A673 (cell line): ENCODE measurements at regions not wholly inside any gene's neighbourhood (a gene's known extent, or its start where the extent isn't known, plus 50 kb on each side); places are given as distances from the start of the nearest gene placed in this dataset.

Experiments used
- BruUV-seq: library from RNA; stranded (reverse); fragments of 400-500 nt; replicated peaks from 2 replicates; lab custom pipeline; 2021; lab: Mats Ljungman, UMichigan
- CTCF ChIA-PET: fragments of 300-600 bp; sonication (Branson Sonifier 250); formaldehyde crosslinking; loops from one replicate; lab custom pipeline; 2022; ENCODE audit warnings: antibody characterized with exemption; lab: Charles Lee
- POLR2A ChIA-PET: fragments of 300-600 bp; sonication (Branson Sonifier 250); formaldehyde crosslinking; loops from one replicate; lab custom pipeline; 2022; ENCODE audit warnings: antibody characterized with exemption; ENCODE audit not compliant: low non-redundant PET; lab: Charles Lee
- DNase-seq: peaks from one replicate; pipeline ENCODE4 v3.0.0-alpha.2; 2015; ENCODE audit warnings: low spot score
- H3K27ac ChIP-seq: fragments of 200-600 bp; sonication (generic); 2 replicates; pipeline ENCODE4 v1.5.1; 2016; ENCODE audit warnings: mixed run types, low read depth, mild to moderate bottlenecking, mixed read lengths, antibody characterized with exemption, low read length; ENCODE audit not compliant: poor library complexity, severe bottlenecking
- H3K27me3 ChIP-seq: fragments of 200-600 bp; sonication (generic); replicated peaks from 2 replicates; pipeline ENCODE4 v1.6.1; 2017; ENCODE audit warnings: mixed run types, low read depth, mild to moderate bottlenecking, mixed read lengths, antibody characterized with exemption, low read length; ENCODE audit not compliant: insufficient read depth, poor library complexity
- H3K36me3 ChIP-seq: fragments of 200-600 bp; sonication (generic); 2 replicates; pipeline ENCODE4 v1.6.1; 2016; ENCODE audit warnings: mixed run types, mild to moderate bottlenecking, mixed read lengths, antibody characterized with exemption, low read length; ENCODE audit not compliant: insufficient read depth, poor library complexity, severe bottlenecking
- H3K4me1 ChIP-seq: fragments of 200-600 bp; sonication (generic); 2 replicates; pipeline ENCODE4 v1.6.1; 2017; ENCODE audit warnings: mixed run types, mild to moderate bottlenecking, mixed read lengths, antibody characterized with exemption, low read length; ENCODE audit not compliant: insufficient read depth, poor library complexity, severe bottlenecking
- H3K4me3 ChIP-seq: fragments of 200-600 bp; sonication (generic); 2 replicates; pipeline ENCODE4 v1.5.1; 2016; ENCODE audit warnings: low read depth, mixed run types, mild to moderate bottlenecking, mixed read lengths, low read length; ENCODE audit not compliant: poor library complexity, severe bottlenecking
- H3K9me3 ChIP-seq: fragments of 200-600 bp; sonication (generic); 2 replicates; pipeline ENCODE4 v1.6.1; 2016; ENCODE audit warnings: mixed run types, low read depth, mild to moderate bottlenecking, mixed read lengths, antibody characterized with exemption, low read length; ENCODE audit not compliant: poor library complexity, severe bottlenecking
- EZH2 ChIP-seq: fragments of 200-600 bp; sonication (generic); IDR thresholded peaks from 2 replicates; pipeline ENCODE4 v1.6.1; 2017; ENCODE audit warnings: borderline replicate concordance, low read depth, mild to moderate bottlenecking, mixed read lengths, antibody characterized with exemption, low read length; ENCODE audit not compliant: poor library complexity, severe bottlenecking
- intact Hi-C: fragments of 100-400 bp; cut with micrococcal nuclease; formaldehyde crosslinking; loops from one replicate; pipeline ENCODE4 v1.10.0; 2022; ENCODE audit not compliant: unreplicated experiment
- TF ChIP-seq, protein P1 (sequence below): fragments of 300-800, 200-600 bp; sonication (generic); conservative IDR thresholded peaks from 2 replicates; pipeline ENCODE4 v1.5.1; 2017; ENCODE audit warnings: low read depth, mild to moderate bottlenecking, antibody characterized with exemption, low read length, moderate library complexity, mixed read lengths

DNA sequence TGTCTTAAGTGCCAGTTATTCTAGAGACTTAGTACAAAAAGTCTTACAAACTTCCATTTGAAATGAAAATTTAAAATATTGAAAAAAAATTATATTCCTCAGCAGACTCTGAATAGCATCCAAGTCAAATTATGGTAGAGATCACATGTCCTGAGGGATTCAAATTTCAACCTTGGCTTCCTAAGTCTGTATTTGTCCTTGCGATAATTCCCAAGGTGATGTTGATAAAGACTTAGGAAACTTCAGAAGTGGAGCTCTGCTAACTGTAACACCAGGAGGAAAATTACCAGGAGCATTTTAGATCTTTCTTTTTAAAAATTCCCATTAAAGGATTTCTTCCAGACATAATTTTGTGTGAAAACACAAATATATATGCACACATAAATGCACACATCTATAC lies 178.3 kb downstream of the IPO8 start:
- no peak overlapping the region for H3K4me3 ChIP-seq
- no peaks in the 10 kb centered on the region for H3K27me3 ChIP-seq
- no peaks in the 10 kb centered on the region for H3K9me3 ChIP-seq
- no TSS peak for BruUV-seq
- no peak for TF ChIP-seq EZH2
- TF ChIP-seq, protein P1, sequence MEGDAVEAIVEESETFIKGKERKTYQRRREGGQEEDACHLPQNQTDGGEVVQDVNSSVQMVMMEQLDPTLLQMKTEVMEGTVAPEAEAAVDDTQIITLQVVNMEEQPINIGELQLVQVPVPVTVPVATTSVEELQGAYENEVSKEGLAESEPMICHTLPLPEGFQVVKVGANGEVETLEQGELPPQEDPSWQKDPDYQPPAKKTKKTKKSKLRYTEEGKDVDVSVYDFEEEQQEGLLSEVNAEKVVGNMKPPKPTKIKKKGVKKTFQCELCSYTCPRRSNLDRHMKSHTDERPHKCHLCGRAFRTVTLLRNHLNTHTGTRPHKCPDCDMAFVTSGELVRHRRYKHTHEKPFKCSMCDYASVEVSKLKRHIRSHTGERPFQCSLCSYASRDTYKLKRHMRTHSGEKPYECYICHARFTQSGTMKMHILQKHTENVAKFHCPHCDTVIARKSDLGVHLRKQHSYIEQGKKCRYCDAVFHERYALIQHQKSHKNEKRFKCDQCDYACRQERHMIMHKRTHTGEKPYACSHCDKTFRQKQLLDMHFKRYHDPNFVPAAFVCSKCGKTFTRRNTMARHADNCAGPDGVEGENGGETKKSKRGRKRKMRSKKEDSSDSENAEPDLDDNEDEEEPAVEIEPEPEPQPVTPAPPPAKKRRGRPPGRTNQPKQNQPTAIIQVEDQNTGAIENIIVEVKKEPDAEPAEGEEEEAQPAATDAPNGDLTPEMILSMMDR: no peak
- ChIA-PET CTCF (interaction anchor here (0.6 kb wide), 1 partner anchor 327 kb away, joined by 5 read pairs; no protein-coding TSS in a partner anchor), POLR2A (no interaction called here)
- no peak for DNase-seq
- no peaks in the 10 kb centered on the region for H3K36me3 ChIP-seq
- intact Hi-C loops: loop anchor here (5.0 kb wide), 1 partner anchor 290 kb away; no protein-coding TSS in a partner anchor
- no peak overlapping the region for H3K27ac ChIP-seq
- H3K4me1 ChIP-seq: peaks cover 10% of the 10 kb centered on the region

DNA sequence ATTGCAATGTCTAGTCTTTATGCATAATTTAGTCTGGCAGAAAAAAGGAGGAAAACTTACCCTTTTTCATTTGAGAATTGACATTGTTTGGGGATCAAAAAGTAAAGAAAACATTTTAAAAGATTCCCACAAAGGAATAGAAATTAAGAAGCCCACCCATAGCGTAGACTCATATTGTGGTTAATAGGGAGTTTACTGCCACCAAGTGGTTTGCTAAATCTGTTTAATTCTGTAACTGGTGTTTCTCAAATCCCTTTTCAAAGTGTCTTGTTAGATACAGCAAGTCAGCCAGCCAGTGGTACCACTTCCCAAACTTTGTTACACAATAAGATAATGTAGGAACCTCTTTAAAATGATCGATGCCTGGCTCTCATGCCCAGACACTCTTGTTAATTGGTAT lies 180.3 kb downstream of the IPO8 start:
- intact Hi-C loops: loop anchor here (1.0 to 5.0 kb wide), 2 partner anchors 292 to 995 kb away; no protein-coding TSS in a partner anchor
- no peak overlapping the region for H3K27ac ChIP-seq
- CTCF ChIA-PET: no interaction called here
- H3K4me1 ChIP-seq: peaks cover 10% of the 10 kb centered on the region
- no peaks in the 10 kb centered on the region for H3K27me3 ChIP-seq
- no TSS peak for BruUV-seq
- H3K4me3 ChIP-seq: no peak overlapping the region
- TF ChIP-seq, protein P1: peak; percentile 58
- no peak for TF ChIP-seq EZH2
- H3K9me3 ChIP-seq: no peaks in the 10 kb centered on the region
- peak; percentile 47 for DNase-seq
- POLR2A ChIA-PET: no interaction called here
- no peaks in the 10 kb centered on the region for H3K36me3 ChIP-seq

DNA sequence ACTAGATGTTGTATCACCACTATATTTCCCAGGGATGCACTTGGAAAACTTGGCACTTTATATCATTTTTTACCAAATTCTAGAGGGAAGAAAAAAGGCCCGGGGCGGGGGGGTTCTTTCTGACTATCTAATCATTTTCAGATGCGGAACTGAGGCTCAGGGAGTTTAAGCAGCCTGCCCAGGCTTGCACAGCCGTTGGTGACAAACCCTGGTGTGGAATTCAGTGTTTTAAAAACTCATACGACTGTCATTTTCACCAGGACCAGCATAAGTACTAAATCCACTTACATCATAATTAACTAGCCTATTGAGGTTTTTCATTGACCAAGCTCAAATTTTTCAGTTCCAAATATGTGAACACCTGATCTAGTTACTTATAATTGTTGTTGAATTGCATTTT lies 181.0 kb downstream of the IPO8 start:
- ChIA-PET POLR2A (no interaction called here), CTCF (no interaction called here)
- TF ChIP-seq, protein P1: no peak
- TF ChIP-seq EZH2: no peak
- BruUV-seq: no TSS peak
- Histone ChIP-seq H3K4me1 (peaks cover 10% of the 10 kb centered on the region), H3K36me3 (no peaks in the 10 kb centered on the region), H3K4me3 (no peak overlapping the region), H3K27me3 (no peaks in the 10 kb centered on the region), H3K9me3 (no peaks in the 10 kb centered on the region), H3K27ac (no peak overlapping the region)
- intact Hi-C loops: loop anchor here (1.0 to 5.0 kb wide), 2 partner anchors 293 to 994 kb away; no protein-coding TSS in a partner anchor
- DNase-seq: no peak
